GM21717 (cell line): ENCODE measurements at regions not wholly inside any gene's neighbourhood (a gene's known extent, or its start where the extent isn't known, plus 50 kb on each side); places are given as distances from the start of the nearest gene placed in this dataset.
"Not testable (repeated sequence)": the region's sequence is repeated elsewhere in the genome, so short reads cannot be mapped to it uniquely, and the experiment has no call there.

Source experiments
- ATAC-seq: cut with Tn5 transposase; IDR thresholded peaks from one replicate; pipeline ENCODE4 v1.9.1; 2021; ENCODE audit warnings: mild to moderate bottlenecking, moderate library complexity; ENCODE audit not compliant: unreplicated experiment

- ATAC-seq, result no peak
These were observed 56.2 kb upstream of the TNPO1 start for GRCh38 chr5:72760259-72760658.

- ATAC-seq, result no peak
These were observed 63.6 kb upstream of the TNPO1 start for GRCh38 chr5:72752909-72753308.

GRCh38 chr5:72749362-72749997 is 67.0 kb upstream of the TNPO1 start:
- no peak for ATAC-seq

- no peak for ATAC-seq
These were observed 68.6 kb upstream of the TNPO1 start for GRCh38 chr5:72747826-72748225.

GRCh38 chr5:72746736-72747135 is 69.7 kb upstream of the TNPO1 start:
- ATAC-seq, result no peak

GRCh38 chr5:72744136-72744535 is 72.3 kb upstream of the TNPO1 start:
- ATAC-seq, result no peak

GRCh38 chr5:72741805-72742204 is 74.7 kb upstream of the TNPO1 start:
- ATAC-seq, result no peak

- ATAC-seq, result no peak
These were observed 82.7 kb upstream of the TNPO1 start for GRCh38 chr5:72733810-72734209.

- no peak for ATAC-seq
These were observed 92.9 kb upstream of the TNPO1 start for GRCh38 chr5:72723581-72723980.

GRCh38 chr5:72722792-72723452 is 93.5 kb upstream of the TNPO1 start:
- no peak for ATAC-seq

- no peak for ATAC-seq
These were observed 94.6 kb upstream of the TNPO1 start for GRCh38 chr5:72721844-72722243.

- no peak for ATAC-seq
These were observed 96.3 kb upstream of the TNPO1 start for GRCh38 chr5:72720205-72720604.

- ATAC-seq, result no peak
These were observed 105.1 kb upstream of the TNPO1 start for GRCh38 chr5:72711351-72711750.

GRCh38 chr5:72709341-72709740 is 107.1 kb upstream of the TNPO1 start:
- no peak for ATAC-seq

GRCh38 chr5:72705178-72705577 is 111.3 kb upstream of the TNPO1 start:
- ATAC-seq, result no peak

- ATAC-seq, result no peak
These were observed 112.6 kb upstream of the TNPO1 start for GRCh38 chr5:72703876-72704275.

GRCh38 chr5:72702881-72703434 is 113.5 kb upstream of the TNPO1 start:
- no peak for ATAC-seq

- not testable (repeated sequence) for ATAC-seq
These were observed 114.4 kb upstream of the TNPO1 start for GRCh38 chr5:72702105-72702504.

GRCh38 chr5:72698481-72698880 is 118.0 kb upstream of the TNPO1 start:
- no peak for ATAC-seq

GRCh38 chr5:72697622-72698021 is 118.8 kb upstream of the TNPO1 start:
- ATAC-seq, result no peak

GRCh38 chr5:72695659-72696058 is 120.8 kb upstream of the TNPO1 start:
- ATAC-seq, result no peak

GRCh38 chr5:72694856-72695255 is 121.6 kb upstream of the TNPO1 start:
- no peak for ATAC-seq
